ENCODE measurements at regions not wholly inside any gene's neighbourhood (a gene's known extent, or its start where the extent isn't known, plus 50 kb on each side); places are given as distances from the start of the nearest gene placed in this dataset.

- TF ChIP-seq CTCF (IDR thresholded peaks at IDR 0.05): no peak
- DNase-seq (ENCODE audit: low spot score) (no peak), ATAC-seq (ENCODE audit: low FRiP score) (peak; percentile 52)
Observed at GRCh38 chr5:38757451-38758245, 88.2 kb upstream of the OSMR start.

- ATAC-seq (ENCODE audit: low FRiP score) (no peak), DNase-seq (ENCODE audit: low spot score) (no peak)
- TF ChIP-seq CTCF (IDR thresholded peaks at IDR 0.05): no peak
Observed at GRCh38 chr5:38758774-38759600, 86.8 kb upstream of the OSMR start.

GRCh38 chr5:38764937-38765391 is 80.8 kb upstream of the OSMR start:
- ATAC-seq (ENCODE audit: low FRiP score) (no peak), DNase-seq (ENCODE audit: low spot score) (no peak)
- TF ChIP-seq CTCF (IDR thresholded peaks at IDR 0.05): no peak

- no peak for ATAC-seq (ENCODE audit: low FRiP score)
- DNase-seq (ENCODE audit: low spot score): no peak
- no peak for TF ChIP-seq CTCF (IDR thresholded peaks at IDR 0.05)
Observed at GRCh38 chr5:38765399-38765861, 80.4 kb upstream of the OSMR start.

GRCh38 chr5:38766151-38766550 is 79.7 kb upstream of the OSMR start:
- ATAC-seq (ENCODE audit: low FRiP score) (no peak), DNase-seq (ENCODE audit: low spot score) (no peak)
- TF ChIP-seq CTCF (IDR thresholded peaks at IDR 0.05): no peak

- ATAC-seq (ENCODE audit: low FRiP score) (no peak), DNase-seq (ENCODE audit: low spot score) (no peak)
- no peak for TF ChIP-seq CTCF (IDR thresholded peaks at IDR 0.05)
Observed at GRCh38 chr5:38768412-38769211, 77.2 kb upstream of the OSMR start.
